ENCODE measurements at regions not wholly inside any gene's neighbourhood (a gene's known extent, or its start where the extent isn't known, plus 50 kb on each side); places are given as distances from the start of the nearest gene placed in this dataset.

DNA sequence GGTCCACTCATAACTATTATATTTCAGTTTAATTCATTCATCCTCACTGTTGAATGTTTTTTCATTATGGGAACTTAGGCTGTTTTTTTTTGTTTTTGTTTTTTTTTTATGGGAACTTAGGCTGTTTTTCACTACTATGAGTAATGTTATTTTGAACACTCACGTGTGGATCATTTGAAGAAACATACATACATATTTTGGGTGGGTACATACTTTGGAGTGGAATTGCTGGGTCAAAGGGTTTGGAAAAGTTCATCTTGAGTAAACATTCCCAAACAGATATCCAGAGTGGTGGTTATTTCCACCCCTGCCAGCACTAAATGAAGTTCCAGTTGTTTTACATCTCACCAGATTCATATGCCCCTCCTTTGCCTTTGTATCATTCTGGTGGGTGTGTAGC, 584.4 kb downstream of the PSAT1 start:
- TF ChIP-seq, protein P1, sequence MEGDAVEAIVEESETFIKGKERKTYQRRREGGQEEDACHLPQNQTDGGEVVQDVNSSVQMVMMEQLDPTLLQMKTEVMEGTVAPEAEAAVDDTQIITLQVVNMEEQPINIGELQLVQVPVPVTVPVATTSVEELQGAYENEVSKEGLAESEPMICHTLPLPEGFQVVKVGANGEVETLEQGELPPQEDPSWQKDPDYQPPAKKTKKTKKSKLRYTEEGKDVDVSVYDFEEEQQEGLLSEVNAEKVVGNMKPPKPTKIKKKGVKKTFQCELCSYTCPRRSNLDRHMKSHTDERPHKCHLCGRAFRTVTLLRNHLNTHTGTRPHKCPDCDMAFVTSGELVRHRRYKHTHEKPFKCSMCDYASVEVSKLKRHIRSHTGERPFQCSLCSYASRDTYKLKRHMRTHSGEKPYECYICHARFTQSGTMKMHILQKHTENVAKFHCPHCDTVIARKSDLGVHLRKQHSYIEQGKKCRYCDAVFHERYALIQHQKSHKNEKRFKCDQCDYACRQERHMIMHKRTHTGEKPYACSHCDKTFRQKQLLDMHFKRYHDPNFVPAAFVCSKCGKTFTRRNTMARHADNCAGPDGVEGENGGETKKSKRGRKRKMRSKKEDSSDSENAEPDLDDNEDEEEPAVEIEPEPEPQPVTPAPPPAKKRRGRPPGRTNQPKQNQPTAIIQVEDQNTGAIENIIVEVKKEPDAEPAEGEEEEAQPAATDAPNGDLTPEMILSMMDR (IDR thresholded peaks at IDR 0.05), result no peak
- Histone ChIP-seq H3K27ac (no peak overlapping the region), H3K4me1 (no peaks in the 10 kb centered on the region), H3K36me3 (no peaks in the 10 kb centered on the region), H3K27me3 (ENCODE audit: low read depth) (no peaks in the 10 kb centered on the region), H3K4me3 (no peak overlapping the region), H3K9me3 (no peaks in the 10 kb centered on the region)
- no peak for DNase-seq
- intact Hi-C loops (cut with DNase I), result no loop called here
- no peak for ATAC-seq

DNA sequence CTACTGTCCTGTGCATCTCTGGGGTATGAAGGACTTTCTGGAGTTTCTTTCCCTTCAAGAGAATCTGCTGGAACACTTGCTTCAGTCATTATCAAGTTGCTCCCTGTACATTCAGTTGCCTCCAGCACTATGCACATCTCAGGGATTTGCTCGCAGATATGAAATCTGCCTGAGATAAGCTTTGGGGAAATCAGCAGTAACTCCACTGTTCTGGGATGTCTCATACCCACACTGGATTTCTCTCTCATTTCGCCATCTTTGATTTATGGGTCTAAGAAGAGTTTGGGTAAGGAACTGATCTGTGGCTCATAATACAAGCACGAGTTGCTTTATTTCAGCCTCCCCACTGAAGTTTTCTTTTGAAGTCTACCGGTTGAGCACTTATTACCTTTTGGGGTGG, 585.6 kb downstream of the PSAT1 start:
- intact Hi-C loops (cut with DNase I), result no loop called here
- ATAC-seq, result no peak
- Histone ChIP-seq H3K9me3 (no peaks in the 10 kb centered on the region), H3K4me3 (no peak overlapping the region), H3K27me3 (ENCODE audit: low read depth) (no peaks in the 10 kb centered on the region), H3K4me1 (no peaks in the 10 kb centered on the region), H3K27ac (no peak overlapping the region), H3K36me3 (no peaks in the 10 kb centered on the region)
- DNase-seq, result no peak
- TF ChIP-seq, protein P1 (IDR thresholded peaks at IDR 0.05), result no peak

DNA sequence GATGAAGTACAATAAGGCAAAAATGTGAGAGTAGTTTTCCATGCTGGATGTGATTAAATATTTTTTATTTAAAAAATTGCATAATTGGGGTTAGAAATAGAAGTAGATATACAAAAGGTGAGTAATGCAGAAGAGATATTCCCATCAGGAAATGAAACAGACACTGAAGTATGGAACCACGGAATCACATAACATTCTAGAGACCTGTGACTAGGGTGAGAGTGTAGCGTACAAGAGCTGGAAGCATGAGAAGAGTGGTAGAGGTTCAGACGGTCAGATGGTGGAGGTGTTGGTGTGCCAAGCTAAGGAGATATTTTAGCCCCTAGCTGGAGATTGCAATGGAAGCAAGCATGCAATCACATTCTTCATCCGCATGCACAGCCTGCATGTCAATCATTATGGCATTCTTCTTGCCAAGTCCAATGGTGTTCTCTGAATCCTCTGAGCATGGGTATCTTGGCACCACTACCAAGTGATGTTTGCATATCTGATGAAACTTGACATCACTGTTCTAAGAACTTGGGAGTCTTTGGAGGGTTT, 587.8 kb downstream of the PSAT1 start:
- TF ChIP-seq, protein P1 (IDR thresholded peaks at IDR 0.05), result no peak
- intact Hi-C loops (cut with DNase I), result no loop called here
- Histone ChIP-seq H3K27me3 (ENCODE audit: low read depth) (no peaks in the 10 kb centered on the region), H3K36me3 (no peaks in the 10 kb centered on the region), H3K4me3 (no peak overlapping the region), H3K4me1 (no peaks in the 10 kb centered on the region), H3K27ac (no peak overlapping the region), H3K9me3 (no peaks in the 10 kb centered on the region)
- ATAC-seq, result no peak
- no peak for DNase-seq

DNA sequence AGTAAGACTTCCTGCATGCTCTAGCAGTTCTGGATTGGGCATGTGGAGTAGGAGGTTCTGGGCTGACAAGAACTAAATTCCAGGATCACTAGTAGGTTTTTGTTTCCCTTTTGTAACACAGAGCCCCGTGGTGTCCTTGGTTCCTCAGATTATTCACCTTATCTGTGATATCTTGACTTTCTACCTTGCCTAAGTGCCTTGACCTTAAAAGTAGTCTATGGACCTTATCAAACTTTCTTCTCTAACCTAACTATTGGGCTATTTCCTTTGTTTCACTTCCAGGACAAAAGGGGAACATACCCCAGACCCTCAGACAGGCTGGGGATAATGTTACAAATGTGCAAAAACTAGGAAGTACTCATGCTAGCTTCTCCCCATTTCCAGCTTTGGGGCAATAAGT, 595.3 kb downstream of the PSAT1 start:
- Histone ChIP-seq H3K9me3 (peaks cover 9% of the 10 kb centered on the region), H3K36me3 (no peaks in the 10 kb centered on the region), H3K4me3 (no peak overlapping the region), H3K27me3 (ENCODE audit: low read depth) (no peaks in the 10 kb centered on the region), H3K27ac (no peak overlapping the region), H3K4me1 (no peaks in the 10 kb centered on the region)
- intact Hi-C loops (cut with DNase I), result no loop called here
- TF ChIP-seq, protein P1 (IDR thresholded peaks at IDR 0.05), result no peak
- ATAC-seq (no peak), DNase-seq (no peak)

- Histone ChIP-seq H3K4me1 (no peaks in the 10 kb centered on the region), H3K27ac (no peak overlapping the region), H3K4me3 (no peak overlapping the region), H3K27me3 (ENCODE audit: low read depth) (no peaks in the 10 kb centered on the region), H3K9me3 (peaks cover 9% of the 10 kb centered on the region), H3K36me3 (no peaks in the 10 kb centered on the region)
- intact Hi-C loops (cut with DNase I), result no loop called here
- no peak for DNase-seq
- TF ChIP-seq, protein P1 (IDR thresholded peaks at IDR 0.05), result no peak
- no peak for ATAC-seq
Observed at GRCh38 chr9:78892769-78893168, 595.8 kb downstream of the PSAT1 start.

Measured in lower lobe of right lung (tissue), 2 donors.